Chondrocyte (in vitro differentiated cells): ENCODE measurements at regions not wholly inside any gene's neighbourhood (a gene's known extent, or its start where the extent isn't known, plus 50 kb on each side); places are given as distances from the start of the nearest gene placed in this dataset.

Source experiments
- DNase-seq: peaks from one replicate; pipeline ENCODE4 v3.0.0; 2021; ENCODE audit warnings: mixed read lengths, low spot score
- H3K27ac Mint-ChIP-seq: one replicate; pipeline ENCODE4 v1.8.0; 2021; ENCODE audit warnings: mild to moderate bottlenecking, moderate library complexity, mixed read lengths; ENCODE audit not compliant: unreplicated experiment
- H3K27me3 Mint-ChIP-seq: 2 replicates; pipeline ENCODE4 v1.8.0; 2021; ENCODE audit warnings: low read depth, mixed read lengths
- H3K36me3 Mint-ChIP-seq: 2 replicates; pipeline ENCODE4 v1.8.0; 2021; ENCODE audit warnings: low read depth, mixed read lengths
- H3K4me1 Mint-ChIP-seq: 2 replicates; pipeline ENCODE4 v1.8.0; 2021; ENCODE audit warnings: low read depth, mild to moderate bottlenecking, mixed read lengths
- H3K4me3 Mint-ChIP-seq: one replicate; pipeline ENCODE4 v1.8.0; 2021; ENCODE audit warnings: mild to moderate bottlenecking, moderate library complexity, mixed read lengths; ENCODE audit not compliant: unreplicated experiment
- H3K9me3 Mint-ChIP-seq: 2 replicates; pipeline ENCODE4 v1.8.0; 2021; ENCODE audit warnings: low read depth, mixed read lengths
- TF ChIP-seq, protein P1 (sequence below): fragments of 200-600 bp; sonication (generic); IDR thresholded peaks from 2 replicates; pipeline ENCODE4 v1.5.0; 2021; ENCODE audit warnings: antibody characterized with exemption, mild to moderate bottlenecking, moderate library complexity

DNA sequence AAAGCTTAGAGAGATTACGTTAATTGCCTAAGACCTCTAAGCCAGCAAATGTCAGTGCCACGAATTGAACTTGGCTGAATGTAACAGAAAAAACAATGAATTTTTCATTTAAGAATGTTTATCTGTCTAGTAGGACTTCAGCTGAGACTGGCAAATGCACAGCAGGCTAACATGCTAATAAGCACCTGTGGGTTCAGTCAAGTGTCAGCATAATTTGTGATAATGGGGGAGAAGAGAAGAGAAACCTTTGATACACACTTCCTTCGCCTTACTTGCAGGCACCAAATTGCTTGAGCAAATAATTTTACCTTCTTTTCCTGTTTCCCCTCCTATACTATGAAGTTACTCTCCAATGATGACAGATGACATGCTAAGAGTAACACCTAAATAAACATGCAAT lies 1136.5 kb upstream of the SORCS1 start:
- Mint-ChIP-seq H3K4me3 (no peak overlapping the region), H3K9me3 (peaks cover 8% of the 10 kb centered on the region), H3K27me3 (no peaks in the 10 kb centered on the region), H3K4me1 (no peaks in the 10 kb centered on the region), H3K36me3 (no peaks in the 10 kb centered on the region), H3K27ac (no peak overlapping the region)
- DNase-seq = no peak
- TF ChIP-seq, protein P1, sequence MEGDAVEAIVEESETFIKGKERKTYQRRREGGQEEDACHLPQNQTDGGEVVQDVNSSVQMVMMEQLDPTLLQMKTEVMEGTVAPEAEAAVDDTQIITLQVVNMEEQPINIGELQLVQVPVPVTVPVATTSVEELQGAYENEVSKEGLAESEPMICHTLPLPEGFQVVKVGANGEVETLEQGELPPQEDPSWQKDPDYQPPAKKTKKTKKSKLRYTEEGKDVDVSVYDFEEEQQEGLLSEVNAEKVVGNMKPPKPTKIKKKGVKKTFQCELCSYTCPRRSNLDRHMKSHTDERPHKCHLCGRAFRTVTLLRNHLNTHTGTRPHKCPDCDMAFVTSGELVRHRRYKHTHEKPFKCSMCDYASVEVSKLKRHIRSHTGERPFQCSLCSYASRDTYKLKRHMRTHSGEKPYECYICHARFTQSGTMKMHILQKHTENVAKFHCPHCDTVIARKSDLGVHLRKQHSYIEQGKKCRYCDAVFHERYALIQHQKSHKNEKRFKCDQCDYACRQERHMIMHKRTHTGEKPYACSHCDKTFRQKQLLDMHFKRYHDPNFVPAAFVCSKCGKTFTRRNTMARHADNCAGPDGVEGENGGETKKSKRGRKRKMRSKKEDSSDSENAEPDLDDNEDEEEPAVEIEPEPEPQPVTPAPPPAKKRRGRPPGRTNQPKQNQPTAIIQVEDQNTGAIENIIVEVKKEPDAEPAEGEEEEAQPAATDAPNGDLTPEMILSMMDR = no peak

DNA sequence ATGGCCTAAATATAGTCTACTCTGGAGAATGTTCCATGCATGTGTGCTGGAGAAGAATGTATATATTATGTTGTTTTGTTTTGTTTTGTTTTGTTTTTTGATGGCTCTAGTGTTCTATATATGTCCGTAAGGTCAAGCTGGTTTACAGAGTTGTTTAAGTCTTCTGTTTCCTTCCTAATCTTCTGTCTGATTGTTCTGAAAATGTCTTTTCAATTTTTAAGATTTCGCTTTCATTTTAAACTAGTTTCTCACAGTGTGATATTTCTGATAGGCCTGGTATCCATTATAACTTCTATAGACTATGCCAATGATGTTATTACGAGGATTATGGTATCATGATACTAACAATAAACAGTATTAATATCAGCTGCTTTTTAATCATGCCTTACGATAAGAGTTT lies 1126.3 kb upstream of the SORCS1 start:
- no peak for DNase-seq
- peaks cover 19% of the 10 kb centered on the region for H3K9me3 Mint-ChIP-seq
- H3K27ac Mint-ChIP-seq = no peak overlapping the region
- H3K27me3 Mint-ChIP-seq = no peaks in the 10 kb centered on the region
- TF ChIP-seq, protein P1 = no peak
- no peak overlapping the region for H3K4me3 Mint-ChIP-seq
- no peaks in the 10 kb centered on the region for H3K4me1 Mint-ChIP-seq
- no peaks in the 10 kb centered on the region for H3K36me3 Mint-ChIP-seq

DNA sequence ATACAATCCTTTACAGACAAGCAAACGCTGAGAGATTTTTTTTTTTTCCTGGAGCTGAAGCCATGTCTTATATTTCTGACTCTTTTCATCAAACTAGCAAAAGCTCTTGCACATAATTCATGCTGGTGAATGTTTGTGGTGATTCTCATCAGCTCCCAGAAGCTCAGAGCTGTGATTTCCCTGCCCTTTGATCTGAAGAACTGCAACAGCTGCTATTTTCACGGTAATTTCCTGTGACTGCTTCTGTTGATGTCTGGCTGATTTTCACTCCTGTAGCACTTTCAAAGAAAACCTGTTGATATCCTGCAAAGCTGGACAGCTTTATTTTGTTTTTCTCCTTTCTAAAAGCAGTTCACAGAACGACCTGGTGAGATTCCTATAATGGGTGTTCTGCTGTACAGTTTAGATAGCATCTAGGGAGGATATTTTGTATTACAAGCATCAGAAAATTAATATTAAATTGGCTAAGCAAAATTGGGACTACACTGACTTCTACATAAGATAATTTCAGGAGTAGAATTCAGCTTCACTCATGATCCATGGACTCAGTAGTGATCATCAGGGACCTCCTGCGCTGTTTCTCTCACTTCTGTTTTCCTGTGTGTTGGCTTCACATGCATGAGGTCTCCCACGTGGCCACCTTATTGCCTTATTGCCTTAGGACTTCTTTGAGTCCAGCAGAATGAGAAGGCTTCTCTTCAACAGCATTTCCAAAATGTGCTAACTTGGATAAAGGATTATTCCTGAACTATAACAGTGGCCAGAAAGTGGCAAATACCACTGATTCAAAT lies 1111.6 kb upstream of the SORCS1 start:
- Mint-ChIP-seq H3K4me3 (no peak overlapping the region), H3K27me3 (no peaks in the 10 kb centered on the region), H3K4me1 (no peaks in the 10 kb centered on the region), H3K27ac (no peak overlapping the region), H3K36me3 (no peaks in the 10 kb centered on the region), H3K9me3 (peaks cover 22% of the 10 kb centered on the region)
- DNase-seq = no peak
- TF ChIP-seq, protein P1 = no peak

DNA sequence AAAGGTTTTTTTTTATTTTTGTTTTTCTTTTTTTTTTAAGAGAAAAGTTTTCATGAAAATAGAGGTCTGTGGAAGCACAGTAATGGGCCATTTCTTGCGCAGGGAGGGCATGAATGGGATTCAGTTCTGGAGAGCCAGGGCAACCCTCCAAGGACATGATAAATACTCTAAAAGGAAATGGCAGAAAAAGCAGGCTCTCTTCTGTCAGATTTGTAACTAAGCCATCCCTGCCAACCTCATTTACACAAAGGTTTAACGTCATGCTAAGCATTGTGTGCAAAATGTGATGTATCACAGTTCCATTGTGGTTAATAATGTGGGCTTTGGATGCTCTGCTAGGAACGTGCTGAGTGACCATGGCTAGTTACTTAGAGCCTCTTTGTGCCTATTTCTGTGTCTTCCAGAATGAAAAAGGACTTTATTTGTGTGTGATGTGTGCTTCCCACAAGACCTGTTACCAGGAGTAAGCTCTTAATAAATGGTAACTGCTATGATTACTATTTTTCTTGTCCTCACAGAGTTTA lies 1095.9 kb upstream of the SORCS1 start:
- Mint-ChIP-seq H3K9me3 (peaks cover 3% of the 10 kb centered on the region), H3K4me3 (no peak overlapping the region), H3K27me3 (no peaks in the 10 kb centered on the region), H3K36me3 (no peaks in the 10 kb centered on the region), H3K27ac (no peak overlapping the region), H3K4me1 (no peaks in the 10 kb centered on the region)
- TF ChIP-seq, protein P1 = no peak
- no peak for DNase-seq

GRCh38 chr10:108254089-108254488 lies 1089.6 kb upstream of the SORCS1 start:
- TF ChIP-seq, protein P1 = no peak

More at GRCh38 chr10:108254089-108254488, 1089.6 kb upstream of the SORCS1 start:
- Mint-ChIP-seq H3K27ac (no peak overlapping the region), H3K27me3 (no peaks in the 10 kb centered on the region), H3K36me3 (no peaks in the 10 kb centered on the region), H3K4me3 (no peak overlapping the region), H3K9me3 (peaks cover 2% of the 10 kb centered on the region), H3K4me1 (no peaks in the 10 kb centered on the region)
- no peak for DNase-seq
